GM19035 (cell line): ENCODE measurements at regions not wholly inside any gene's neighbourhood (a gene's known extent, or its start where the extent isn't known, plus 50 kb on each side); places are given as distances from the start of the nearest gene placed in this dataset.

Experiments used
- ATAC-seq: cut with Tn5 transposase; IDR thresholded peaks from one replicate; pipeline ENCODE4 v1.9.1; 2021; ENCODE audit not compliant: unreplicated experiment

DNA sequence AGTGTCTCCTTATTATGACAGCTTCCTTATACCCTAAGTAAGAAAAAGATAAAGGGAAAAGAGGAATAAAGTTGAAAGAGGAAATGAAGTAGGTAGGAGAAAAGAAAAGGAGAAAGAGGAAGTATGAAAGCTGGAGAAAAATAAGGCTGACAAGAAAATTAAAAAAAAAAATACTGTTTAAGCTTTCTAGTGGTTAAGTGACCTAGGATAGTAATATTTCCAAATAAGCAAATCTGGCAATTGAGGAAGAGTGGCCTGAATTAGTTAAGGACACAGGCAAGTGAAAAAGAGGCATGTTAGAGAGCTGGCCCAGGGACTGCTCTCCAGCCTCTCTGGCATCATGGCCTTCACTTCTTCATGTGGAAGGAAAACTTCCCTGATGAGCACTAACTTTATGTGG, 76.5 kb upstream of the ADGRF1 start:
- no peak for ATAC-seq

DNA sequence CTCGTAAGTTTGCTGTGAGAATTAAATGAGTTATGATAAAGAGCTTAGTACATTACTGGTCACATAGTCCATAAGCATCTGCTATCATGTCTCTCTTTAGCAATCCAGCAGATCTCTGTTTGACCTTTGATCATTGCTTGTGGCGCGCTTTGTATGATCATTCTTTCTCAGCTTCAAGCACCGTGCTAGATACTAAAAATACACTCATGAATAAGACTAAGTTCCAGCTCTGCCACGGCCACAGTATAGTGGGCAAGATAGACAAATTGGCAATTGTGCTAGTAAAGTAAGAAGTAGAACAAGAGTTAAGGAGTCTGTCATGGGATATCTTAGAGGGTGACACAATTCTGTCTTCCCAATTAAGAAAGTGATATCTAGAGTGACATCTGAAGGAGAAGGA, 75.2 kb upstream of the ADGRF1 start:
- ATAC-seq = no peak

DNA sequence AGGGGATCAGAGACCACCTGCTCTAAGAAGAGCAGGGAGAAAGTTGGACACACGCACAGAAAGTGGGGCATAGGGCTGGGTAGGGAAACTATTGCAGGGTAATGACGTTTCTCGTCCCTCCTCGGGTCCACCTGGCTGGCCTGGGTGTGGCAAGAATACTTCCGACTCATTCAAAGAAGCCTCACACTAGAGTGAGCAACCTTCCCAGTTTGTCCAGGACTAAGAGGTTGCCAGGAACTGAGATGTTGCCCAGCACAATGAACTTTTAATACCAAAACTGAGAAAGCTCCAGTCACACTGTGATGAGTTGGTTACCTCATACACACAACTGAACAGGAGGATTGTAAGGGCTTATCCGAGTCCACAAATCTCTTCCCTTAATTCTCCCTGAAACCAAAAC, 74.5 kb upstream of the ADGRF1 start:
- no peak for ATAC-seq

DNA sequence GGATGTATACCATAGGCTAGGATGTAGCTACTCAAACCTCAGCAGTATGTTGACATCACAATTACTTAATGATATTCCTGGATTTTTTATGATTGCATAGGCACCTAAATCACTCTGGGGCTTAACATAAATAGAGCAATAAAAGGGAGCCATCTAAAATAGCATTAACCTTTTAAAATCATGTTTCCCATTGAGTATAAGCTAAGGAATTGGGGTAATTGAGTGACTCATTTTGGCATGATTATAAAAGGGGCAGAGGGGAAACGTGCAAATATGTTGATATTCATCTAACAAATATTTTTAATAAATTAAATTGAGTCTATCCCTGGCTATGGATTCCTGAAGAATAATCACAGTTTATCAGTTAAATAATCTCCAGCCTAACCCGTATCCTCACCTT, 74.0 kb upstream of the ADGRF1 start:
- ATAC-seq = no peak

DNA sequence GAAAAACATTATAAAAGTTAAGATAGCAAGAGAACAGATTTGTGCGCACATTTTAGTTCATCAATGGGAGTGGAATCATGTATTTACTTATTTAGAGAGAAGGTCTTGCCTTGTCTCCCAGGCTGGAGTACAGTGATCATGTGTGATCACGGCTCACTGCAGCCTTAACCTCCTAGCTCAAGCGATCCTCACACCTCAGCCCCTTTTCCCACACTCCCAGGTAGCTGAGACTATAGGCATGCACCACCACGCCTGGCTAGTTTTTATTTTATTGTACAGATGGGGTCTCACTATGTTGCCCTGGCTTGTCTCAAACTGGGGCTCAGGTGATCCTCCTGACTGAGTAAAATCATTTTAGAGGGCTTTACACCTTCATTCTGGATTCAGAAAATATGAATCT, 72.3 kb upstream of the ADGRF1 start:
- ATAC-seq = no peak

DNA sequence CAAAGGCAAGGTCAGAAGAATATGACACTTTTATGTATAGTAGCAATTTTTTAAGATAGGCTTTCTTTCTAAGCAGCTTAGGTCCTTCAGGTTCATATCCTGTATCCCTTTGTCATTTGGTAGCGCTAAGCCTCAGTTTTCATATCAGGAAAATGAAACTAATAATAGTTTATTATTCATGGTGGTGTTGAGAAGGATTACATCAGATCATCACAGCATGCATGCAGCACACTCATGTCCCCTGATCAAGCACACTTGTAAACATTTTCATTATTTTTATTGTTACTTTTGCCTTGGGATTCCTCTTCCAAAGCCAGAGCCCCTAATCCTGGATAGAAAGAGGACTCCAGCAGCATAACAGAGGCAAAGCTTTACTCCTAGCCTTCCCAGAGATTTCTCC, 70.2 kb upstream of the ADGRF1 start:
- ATAC-seq = no peak

DNA sequence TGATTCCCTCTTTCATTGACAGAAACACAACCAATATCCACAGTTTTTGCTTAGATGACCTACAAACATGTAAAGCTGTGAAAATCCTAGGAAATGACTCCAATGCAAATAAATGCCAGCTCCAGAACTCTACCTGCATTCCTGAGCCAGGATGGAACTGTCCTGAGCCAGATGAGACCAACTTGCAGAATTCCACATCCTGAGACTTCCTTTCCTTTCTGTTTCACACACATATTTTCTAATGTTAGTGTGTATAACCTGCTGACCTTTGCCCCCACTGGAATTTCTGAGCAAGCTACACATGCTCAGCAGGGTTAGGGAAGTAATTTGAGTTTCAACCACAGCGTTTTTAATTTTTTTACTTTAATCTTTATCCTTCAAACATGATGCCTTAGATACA, 69.6 kb upstream of the ADGRF1 start:
- ATAC-seq = no peak

DNA sequence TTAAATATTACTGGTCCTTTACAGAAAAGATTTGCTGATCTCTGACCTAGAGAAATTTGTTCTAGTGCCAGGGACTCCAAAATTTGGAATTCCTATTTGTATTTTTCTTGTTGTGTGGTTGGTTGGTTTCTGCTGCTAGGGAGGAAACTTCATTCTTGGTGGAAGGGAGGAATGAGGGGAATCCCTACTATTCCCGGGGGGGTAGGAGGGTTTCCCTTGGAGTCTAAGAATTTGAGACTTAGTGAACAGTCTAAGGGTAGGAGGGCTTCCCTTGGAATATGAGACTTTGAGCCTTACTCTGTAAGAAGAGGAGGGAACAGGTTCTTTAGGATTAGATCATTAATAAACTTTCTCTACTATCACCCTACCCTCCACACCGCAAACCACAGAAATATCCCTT, 67.1 kb upstream of the ADGRF1 start:
- no peak for ATAC-seq

DNA sequence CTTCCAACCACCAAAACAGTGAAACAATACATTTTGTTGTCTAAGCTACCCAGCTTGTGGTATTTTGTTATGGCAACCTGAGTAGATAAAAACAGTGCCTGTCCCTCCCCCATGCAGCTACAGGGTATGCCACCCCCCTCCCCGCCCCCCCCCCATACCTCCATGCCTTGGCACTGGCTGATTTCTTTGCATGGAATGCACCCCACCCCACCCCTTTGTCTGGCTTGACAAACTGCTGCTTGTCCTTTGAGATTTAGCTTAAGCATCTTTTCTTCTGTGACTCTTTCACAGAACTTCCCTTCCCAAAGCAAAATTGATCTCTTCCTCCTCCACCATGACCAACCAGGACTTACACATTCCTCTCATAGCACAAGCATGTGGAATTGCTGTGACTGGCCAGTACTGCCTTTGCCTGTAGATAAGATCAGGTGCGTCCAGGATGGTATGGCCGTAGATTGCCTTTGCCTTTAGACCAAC, 64.6 kb upstream of the ADGRF1 start:
- no peak for ATAC-seq

DNA sequence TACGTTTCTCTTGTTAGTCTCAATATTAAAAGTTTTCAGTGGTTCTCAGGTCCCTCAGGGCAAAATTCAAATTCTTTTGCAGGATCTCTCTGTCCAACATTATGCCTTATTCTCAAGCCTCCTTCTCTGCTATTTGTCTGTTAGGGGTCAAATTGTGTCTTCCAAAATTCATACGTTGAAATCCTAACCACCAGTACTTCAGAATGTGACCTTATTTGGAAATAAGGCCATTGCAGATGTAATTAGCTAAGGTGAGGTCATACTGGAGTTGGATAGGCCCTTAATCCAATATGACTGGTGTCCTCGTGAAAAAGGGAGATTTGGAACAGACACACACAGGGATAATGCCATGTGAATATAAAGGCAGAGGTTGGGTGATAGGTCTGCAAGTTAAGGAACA, 64.1 kb upstream of the ADGRF1 start:
- ATAC-seq = no peak

DNA sequence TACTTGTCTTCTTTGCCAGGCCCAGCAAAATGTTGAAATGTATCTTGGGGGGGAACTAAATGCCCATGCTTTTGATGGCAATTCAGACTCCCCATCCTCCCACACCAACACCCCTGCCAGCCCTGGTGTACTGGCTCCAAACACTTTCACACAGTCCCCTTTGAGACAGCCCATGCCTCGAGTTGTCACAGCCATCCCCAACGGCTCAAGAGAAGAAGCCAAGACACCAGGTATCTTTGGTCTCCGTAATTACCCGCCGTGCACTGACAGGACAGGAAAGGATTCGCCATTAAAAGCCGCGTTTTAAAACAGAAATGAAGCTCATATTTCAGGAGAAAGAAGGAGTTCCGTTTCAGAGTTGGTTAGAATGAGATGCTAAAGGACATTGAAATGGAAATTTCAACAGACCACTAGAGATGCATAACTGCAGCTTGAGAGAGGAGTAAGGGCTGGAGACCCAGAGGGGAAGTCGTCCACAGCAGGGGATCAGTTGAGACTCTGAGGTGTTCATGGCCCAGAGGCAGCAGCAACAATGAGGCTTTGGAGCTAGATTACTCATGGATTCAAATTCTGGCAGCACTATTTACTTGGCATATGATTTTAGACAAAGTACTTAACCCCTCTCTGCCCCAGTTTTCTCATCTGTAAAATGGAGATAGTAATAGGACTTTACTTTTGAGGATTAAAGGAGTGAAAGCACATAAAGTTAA, 63.5 kb upstream of the ADGRF1 start:
- ATAC-seq = no peak

DNA sequence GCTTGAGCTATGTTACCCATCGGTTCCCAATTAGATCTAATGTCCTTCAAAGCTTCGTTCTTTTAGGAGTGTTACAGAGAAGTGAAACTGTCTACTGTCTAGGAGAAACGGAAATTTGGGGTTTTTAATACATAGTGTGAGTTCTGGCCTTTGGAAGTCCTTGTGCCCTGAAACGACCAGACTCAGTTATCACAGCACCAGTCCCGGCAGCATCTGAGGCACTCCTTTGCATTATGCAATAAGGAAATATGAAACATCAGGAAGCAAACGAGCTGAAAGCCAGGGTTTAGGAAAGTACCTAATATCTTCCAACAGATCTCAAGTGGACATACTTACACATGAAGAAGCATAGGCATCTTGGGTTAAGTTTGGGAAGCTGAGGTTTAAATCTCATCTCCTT, 61.8 kb upstream of the ADGRF1 start:
- no peak for ATAC-seq

DNA sequence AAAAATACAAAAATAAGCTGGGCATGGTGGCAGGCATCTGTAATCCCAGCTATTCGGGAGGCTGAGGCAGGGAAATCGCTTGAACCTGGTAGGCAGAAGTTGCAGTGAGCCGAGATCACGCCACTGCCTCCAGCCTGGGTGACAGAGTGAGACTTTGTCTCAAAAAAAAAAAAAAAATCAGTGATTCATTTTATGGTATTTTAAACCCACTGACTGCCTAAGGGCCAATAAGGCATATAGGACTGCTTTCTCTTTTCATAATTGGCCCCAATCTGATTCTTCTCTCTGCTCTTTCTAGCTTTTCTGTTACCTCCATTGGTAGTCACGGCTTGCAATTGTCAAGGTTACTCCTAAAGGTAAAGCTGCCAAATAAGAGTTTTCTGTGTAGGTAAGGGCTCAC, 60.2 kb upstream of the ADGRF1 start:
- ATAC-seq = no peak

DNA sequence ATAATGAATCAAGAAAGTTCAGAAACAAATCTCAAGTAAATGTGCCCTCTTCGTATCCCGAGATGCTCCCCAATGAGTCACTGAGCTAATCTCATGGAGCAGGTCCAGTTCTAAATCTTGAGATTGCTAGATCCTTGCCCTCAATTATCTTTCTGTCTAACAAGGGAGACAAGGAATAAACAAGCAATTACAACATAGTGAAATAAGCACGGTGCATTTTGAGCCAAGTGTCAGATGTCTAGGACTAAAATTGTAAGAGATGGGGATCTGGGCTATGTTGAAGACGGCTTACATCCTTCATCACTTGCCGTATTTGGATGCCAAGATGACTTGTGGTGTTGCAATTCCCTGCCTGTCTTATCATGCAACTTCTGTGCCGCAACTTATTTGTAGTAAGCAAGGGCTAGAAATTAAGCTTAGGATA, 56.5 kb upstream of the ADGRF1 start:
- ATAC-seq = no peak

DNA sequence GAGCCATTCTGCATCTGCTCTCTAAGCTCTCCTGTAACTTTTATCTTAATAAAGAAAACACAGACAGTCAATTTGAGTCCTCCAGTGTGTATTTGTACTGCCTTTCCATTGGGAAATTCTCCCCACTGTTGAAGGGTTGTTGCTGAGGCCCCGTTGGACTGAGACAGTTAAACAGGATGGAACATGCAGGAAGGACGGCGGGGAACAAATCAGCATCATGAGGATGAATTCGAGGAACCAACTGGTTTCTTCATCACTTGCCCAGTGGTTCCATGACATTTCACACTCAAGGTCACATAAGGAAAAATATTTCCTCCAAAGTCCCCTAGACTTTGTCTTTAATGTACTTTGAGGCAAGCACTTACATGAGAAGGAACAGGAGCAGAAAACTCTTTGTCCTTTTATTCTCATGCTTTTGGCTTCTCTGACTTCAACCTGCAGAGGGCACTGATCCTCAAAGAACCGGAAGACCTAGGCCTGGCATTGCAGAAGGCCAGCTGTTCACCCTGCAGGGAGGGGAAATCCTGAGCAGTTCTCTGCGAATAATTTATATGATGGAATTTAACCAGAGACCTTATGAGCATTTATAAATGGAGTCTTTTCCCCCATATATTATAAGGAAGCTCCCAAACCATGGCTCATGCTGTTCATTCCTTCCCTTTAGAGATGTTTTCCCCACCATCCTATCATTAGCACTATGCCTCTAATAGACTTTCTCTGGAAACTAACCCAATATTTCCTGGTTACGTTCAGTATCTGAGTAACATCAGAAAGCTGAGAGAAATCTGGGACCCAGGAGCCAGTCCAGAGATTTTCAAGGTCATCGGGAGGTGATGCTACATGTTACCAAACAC, 55.2 kb upstream of the ADGRF1 start:
- ATAC-seq = peak; percentile 93

DNA sequence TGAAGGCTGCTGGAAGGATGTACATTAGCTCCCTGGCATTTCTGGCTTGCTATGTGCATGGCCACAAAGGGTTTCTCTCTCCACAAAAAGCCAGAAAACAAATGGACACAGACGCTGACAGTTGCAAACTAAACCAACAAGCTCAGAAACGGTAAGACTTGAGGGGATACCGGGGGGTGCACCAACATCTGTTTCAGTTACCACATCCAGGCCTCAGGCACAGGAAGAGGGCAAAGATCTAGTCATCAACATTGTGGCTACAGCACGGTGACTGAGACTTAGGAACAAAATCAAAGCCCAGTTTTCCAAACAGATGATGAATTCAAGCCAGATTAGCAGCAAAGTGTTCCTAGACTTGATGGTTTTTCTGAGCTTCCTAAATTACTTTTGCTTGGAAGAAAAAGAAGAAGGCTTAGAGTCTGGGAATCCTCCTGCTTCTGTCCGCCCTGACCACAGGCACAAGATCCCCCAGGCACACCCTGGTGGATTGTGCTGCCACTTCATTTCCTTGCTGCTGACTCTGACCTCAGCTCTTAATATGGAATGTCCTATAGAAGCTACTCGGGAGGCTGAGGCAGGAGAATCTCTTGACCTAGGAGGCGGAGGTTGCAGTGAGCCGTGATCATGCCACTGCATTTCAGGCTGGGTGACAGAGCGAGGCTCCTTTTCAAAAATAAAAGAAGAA, 54.2 kb upstream of the ADGRF1 start:
- no peak for ATAC-seq

DNA sequence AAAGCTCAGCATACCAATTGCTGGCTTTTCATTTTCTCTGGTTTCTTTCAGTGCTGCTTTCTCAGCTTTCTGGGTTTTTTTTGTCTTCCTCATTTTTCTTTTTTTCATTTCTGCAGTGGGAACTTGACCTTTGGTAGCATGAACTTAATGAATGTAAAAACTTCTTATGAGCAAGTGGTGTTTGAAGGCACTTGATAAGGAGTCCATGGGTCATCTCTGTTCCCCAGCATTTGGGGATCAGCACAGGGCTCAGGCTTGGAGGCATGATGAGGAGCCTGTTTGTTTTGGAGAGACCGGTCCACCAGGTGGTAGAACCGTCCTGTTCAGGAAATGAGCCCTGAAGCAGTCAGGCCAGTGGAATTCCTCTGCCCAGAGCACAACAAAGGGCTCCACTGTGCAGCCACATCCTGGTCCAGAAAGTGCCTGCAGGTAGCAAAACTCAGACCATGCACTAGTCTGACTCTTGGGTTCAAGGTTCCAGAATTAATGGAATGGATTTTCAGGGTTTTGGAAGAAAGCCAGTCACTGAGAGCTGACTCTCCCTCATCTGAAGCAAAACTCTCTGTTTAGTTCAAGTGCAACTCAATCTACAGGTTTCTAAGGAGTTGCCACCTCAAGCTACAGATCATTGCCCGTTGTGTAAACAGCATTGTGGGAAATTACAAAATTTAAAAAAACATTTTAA, 52.3 kb upstream of the ADGRF1 start:
- no peak for ATAC-seq

DNA sequence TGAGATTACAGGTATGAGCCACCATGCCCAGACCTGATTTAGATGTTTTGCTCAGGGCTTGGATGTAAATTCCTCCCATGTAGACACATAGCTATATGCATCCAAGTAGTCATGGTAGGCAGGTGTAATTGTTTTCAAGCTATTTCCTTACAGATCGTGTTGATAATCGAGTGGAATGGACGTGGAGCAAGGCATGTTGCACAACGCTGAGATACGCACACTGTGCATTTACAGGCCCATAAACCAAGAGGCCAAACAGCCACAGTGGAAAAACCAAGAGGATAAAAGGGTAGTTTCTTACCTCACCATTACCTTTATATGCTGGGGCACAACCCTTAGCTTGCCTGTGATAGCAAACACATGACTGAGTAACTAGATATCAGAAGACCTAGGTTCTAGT, 51.0 kb upstream of the ADGRF1 start:
- ATAC-seq = no peak

DNA sequence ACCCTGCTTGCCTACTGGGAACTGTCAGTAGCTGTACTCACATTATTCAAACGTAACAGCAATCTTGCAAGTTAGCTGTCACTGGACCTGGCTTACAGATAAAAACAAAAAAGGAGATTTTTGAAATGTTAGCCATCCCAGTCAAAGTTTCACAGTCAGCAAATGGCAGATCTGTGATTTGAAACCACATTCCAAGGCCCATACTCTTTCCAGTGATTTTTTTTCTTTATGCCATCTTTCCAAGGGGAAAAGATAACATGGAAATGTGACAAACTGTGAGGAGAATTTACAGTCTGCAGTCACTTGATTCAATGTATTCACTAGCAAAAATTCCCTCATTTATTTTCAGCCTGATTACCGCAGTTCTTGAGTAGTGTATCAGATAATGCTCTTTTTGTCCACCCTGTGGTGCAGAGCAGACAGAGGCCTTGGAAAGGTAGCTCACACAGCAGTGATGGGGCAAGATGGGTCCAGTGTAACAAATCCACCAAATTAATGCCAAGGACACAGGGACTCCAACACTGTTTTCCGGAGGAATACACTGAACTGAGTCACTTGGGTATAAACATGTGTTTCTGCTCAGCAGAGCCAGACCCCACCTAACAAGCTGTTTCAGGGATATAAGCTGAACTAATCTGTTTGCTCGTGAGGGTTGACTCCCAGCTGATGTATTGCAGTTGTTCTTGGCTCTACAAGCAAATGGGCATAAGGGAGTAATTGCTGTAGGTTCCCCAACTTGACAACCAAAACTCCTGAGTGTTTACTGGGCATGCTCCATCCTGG, 49.9 kb upstream of the ADGRF1 start:
- no peak for ATAC-seq
